Nephron (organoid): ENCODE measurements at regions not wholly inside any gene's neighbourhood (a gene's known extent, or its start where the extent isn't known, plus 50 kb on each side); places are given as distances from the start of the nearest gene placed in this dataset.

Experiments
- H3K27ac Mint-ChIP-seq, 3 experiments: 2 replicates each; pipeline ENCODE4 v1.8.0; 2020; ENCODE audit warnings: mixed read lengths in 3 of 3, mild to moderate bottlenecking in 2 of 3, moderate library complexity in 1 of 3
- H3K27me3 Mint-ChIP-seq: 2 replicates; pipeline ENCODE4 v1.8.0; 2021; ENCODE audit warnings: low read depth, mild to moderate bottlenecking, moderate library complexity, mixed read lengths
- H3K36me3 Mint-ChIP-seq: 2 replicates; pipeline ENCODE4 v1.8.0; 2020; ENCODE audit warnings: low read depth, mixed read lengths
- H3K4me1 Mint-ChIP-seq: 2 replicates; pipeline ENCODE4 v1.8.0; 2020; ENCODE audit warnings: mixed read lengths
- H3K4me3 Mint-ChIP-seq, 3 experiments: 2 replicates each; pipeline ENCODE4 v1.8.0; 2020; ENCODE audit warnings: mild to moderate bottlenecking in 3 of 3, mixed read lengths in 3 of 3, moderate library complexity in 2 of 3
- H3K9me3 Mint-ChIP-seq: 2 replicates; pipeline ENCODE4 v1.8.0; 2020; ENCODE audit warnings: mixed read lengths
- CTCF ChIP-seq, 3 experiments: fragments of 200-600 bp; sonication (generic); IDR thresholded peaks; one replicate each; pipeline ENCODE4 v1.5.0; 2021; ENCODE audit warnings: antibody characterized with exemption in 3 of 3; ENCODE audit not compliant: unreplicated experiment in 3 of 3

GRCh38 chr13:42722883-42723539, 58.4 kb upstream of the FAM216B start:
- TF ChIP-seq CTCF (IDR thresholded peaks at IDR 0.05; ENCODE audit: unreplicated experiment in 3 of 3), result no peak
- Mint-ChIP-seq H3K27ac (no peak overlapping the region), H3K9me3 (peaks cover 11% of the 10 kb centered on the region), H3K27me3 (peaks cover 6% of the 10 kb centered on the region), H3K36me3 (no peaks in the 10 kb centered on the region), H3K4me1 (peaks cover 8% of the 10 kb centered on the region), H3K4me3 (no peak overlapping the region)

GRCh38 chr13:42728507-42729180, 52.7 kb upstream of the FAM216B start:
- no peak for TF ChIP-seq CTCF (IDR thresholded peaks at IDR 0.05; ENCODE audit: unreplicated experiment in 3 of 3)
- peaks cover 8% of the 10 kb centered on the region for H3K4me1 Mint-ChIP-seq

GRCh38 chr13:42729857-42730402, 51.5 kb upstream of the FAM216B start:
- Mint-ChIP-seq H3K27ac (no peak overlapping the region), H3K4me3 (no peak overlapping the region), H3K4me1 (peaks cover 2% of the 10 kb centered on the region), H3K36me3 (no peaks in the 10 kb centered on the region), H3K27me3 (no peaks in the 10 kb centered on the region), H3K9me3 (peaks cover 9% of the 10 kb centered on the region)
- TF ChIP-seq CTCF (IDR thresholded peaks at IDR 0.05; ENCODE audit: unreplicated experiment in 3 of 3), result no peak

More at GRCh38 chr13:42728507-42729180, 52.7 kb upstream of the FAM216B start:
- Mint-ChIP-seq H3K27me3 (no peaks in the 10 kb centered on the region), H3K9me3 (peaks cover 9% of the 10 kb centered on the region), H3K4me3 (no peak overlapping the region), H3K36me3 (no peaks in the 10 kb centered on the region), H3K27ac (no peak overlapping the region)
